SHP77 (cell line): ENCODE measurements at regions not wholly inside any gene's neighbourhood (a gene's known extent, or its start where the extent isn't known, plus 50 kb on each side); places are given as distances from the start of the nearest gene placed in this dataset.
"Not testable (repeated sequence)": the region's sequence is repeated elsewhere in the genome, so short reads cannot be mapped to it uniquely, and the experiment has no call there.

ENCODE experiments used
- DNase-seq, 2 experiments: peaks; one replicate each; lab custom pipeline; 2025; lab: John Stamatoyannopoulos, UW

DNA sequence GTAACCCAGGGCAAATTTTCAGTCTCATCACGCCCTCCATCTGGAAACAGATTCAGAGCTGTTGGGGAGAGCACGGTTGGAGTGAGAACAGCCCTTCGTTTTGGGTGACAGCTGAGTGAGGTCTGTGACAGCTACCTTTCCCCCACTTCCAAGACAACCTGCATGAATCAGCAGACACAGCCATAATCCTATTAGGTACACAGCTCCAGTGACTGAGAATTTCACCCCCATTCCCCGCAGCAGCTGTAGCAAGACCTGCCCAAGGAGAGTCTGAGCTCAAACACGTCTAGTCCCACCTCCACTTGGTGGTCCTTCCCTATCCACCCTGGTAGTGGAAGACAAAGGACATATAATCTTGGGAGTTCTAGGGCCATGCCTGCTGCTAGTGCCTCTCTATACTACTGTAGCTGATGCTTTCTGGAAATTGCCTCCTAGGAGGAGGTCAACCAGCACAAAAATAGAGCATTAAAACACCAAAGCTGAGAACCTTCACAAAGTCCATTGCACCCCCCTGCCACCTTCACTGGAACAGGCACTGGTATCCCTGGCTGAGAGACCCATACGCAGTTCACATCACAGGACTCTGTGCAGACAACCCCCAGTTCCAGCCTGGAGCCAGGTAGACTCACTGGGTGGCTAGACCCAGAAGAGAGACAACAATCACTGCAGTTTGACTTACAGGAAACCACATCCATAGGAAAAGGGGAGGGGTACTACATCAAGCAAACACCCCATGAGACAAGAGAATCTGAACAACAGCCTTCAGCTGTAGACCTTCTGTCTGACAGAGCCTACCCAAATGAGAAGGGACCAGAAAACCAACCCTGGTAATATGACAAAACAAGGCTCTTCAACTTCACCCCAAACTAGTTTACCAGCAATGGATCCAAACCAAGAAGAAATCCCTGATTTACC lies 448.6 kb upstream of the CBLB start:
- no peak for DNase-seq

DNA sequence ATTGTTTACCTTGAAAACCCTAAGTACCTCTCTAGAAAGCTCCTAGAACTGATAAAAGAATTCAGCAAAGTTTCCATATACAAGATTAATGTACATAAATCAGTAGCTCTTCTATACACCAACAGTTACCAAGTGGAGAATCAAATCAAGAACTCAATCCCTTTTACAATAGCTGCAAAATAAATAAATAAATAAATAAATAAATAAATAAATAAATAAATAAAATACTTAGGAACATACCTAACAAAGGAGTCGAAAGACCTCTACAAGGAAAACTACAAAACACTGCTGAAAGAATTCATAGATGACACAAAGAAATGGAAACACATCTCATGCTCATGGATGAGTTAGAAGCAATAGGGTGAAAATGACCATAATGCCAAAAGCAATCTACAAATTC lies 452.6 kb upstream of the CBLB start:
- DNase-seq, result not testable (repeated sequence)

DNA sequence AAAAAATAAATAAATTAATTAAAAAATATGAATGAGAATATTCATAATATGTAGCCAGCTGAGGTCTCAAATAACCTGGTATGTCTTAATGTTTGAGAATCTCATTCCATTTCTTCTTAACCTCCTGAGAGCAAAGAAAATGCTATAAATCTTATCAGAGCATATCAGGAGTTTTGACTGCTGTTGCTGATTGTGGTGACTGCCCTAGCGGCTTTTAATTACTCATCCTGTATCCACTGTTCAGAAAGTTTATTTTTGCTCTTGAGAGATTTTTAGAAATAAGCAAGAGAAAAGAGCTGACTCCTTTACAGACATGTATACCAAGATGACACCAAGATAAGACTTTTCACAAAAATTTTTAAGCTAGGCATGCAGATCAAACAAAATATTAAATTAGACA lies 454.8 kb upstream of the CBLB start:
- DNase-seq, result no peak

DNA sequence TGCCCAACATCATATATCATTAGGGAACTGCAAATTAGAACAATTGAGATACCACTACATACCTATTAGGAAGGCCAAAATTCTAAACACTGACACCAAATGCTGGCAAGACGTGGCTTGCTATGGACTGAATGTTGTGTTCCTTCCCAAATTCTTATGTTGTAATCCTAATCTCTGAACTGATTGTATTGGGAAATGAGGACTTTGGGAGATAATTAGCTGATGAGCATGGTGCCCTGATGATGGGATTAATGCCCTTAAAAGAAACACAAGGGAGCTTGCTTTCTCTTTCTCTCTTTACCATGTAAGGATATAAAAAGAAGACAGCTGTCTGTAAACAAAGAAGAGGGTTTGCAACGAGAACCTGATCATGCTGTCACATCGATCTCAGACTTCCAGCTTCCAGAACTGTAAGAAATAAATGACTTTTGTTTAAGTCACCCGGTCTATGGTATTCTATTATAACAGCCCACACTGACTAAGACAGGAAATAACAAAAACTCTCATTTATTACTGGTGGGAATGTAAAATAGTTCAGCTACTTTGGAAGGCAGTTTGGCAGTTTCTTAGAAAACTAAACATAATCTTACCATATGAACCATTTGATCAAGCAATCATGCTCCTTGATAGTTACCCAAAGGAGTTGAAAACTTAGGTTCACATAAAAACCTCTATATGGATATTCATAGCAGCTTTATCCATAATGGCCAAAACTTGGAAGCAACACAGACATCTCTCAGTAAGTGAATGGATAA lies 458.3 kb upstream of the CBLB start:
- no peak for DNase-seq

DNA sequence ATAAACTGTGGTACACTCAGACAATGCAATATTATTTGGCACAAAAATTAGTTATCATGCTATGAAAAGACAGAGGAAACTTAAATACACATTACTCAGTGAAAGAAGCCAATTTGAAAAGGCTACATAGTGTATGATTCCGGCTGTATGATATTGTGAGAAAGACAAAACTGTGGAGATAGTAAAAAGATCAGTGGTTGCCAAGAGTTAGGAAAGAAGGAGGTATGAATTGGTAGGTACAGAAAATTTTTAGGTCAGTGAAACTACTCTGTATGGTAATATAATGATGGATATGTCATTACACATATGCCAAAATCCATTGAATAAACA lies 458.8 kb upstream of the CBLB start:
- no peak for DNase-seq

DNA sequence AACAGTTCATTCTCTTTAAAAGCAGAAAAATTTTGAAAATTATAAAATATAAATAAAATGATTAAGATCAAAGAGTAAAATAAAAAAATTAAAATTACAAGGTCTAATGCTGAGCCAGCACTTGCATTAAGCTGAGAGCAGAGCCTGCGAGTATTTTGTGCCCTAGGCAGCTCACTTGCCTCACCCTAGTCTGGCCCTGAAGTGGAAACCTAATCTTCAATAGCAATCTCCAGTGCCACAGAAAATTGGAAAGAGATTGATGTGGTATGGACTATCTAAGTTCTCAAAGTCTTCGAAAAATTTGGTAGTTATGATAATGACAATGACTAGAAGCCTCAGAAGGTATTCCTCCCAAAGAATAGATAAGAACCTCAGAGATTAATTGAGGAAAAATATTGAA lies 459.4 kb upstream of the CBLB start:
- no peak for DNase-seq

DNA sequence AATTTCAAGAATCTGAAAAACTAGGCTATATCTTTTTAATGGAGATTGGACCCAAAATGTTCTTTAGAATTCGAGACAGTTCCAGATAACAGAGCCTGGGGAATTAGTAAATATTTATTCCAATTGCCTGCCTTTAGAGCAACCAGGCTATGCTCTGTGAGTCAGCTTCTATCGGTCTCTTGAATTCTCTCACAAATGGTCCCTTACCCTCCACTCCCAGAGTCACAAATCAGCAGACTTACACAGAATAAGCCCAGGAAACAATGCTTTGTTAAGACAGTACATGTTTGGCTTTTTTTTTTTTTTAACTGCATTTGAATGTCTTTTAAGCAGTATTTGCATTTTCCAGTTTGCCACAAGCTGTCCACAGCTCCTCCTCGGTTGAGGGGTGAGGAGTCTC lies 460.7 kb upstream of the CBLB start:
- DNase-seq, result no peak

DNA sequence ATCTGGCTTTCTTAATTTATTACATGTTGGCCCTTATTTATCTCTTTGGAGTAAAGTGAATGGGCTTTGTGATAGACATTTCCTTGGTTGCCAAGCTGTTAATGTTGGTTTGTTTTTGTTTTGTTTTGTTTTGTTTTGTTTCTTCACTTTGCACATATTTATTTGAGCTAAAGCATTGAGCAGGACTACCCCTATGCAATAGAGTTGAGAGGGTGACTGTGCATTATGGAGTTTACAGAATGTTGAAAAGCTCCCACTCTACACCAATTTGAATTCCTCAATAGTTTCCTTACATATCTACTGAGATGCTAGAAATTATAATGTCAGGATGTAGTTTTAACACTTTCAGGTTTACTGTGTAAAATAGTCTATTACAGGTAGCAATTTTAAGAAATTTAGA lies 462.8 kb upstream of the CBLB start:
- no peak for DNase-seq

DNA sequence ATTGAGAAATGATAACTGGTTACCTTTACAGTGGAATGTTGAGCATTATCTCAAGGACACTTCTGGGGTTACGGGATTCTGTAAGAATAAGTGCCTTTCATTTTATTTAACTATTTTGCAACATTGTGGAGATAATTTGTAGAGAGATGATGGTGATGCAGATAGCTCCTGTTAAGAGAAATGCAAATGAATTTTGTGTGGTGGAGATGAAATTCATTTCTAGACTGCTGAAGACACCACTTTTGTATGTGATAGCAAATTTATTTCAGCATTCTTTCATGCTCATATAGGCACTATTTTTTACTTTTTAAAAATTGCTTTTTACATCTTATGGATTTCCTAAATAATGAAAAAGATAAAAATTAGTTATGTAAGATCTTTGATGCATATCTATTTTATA lies 463.3 kb upstream of the CBLB start:
- DNase-seq, result no peak

DNA sequence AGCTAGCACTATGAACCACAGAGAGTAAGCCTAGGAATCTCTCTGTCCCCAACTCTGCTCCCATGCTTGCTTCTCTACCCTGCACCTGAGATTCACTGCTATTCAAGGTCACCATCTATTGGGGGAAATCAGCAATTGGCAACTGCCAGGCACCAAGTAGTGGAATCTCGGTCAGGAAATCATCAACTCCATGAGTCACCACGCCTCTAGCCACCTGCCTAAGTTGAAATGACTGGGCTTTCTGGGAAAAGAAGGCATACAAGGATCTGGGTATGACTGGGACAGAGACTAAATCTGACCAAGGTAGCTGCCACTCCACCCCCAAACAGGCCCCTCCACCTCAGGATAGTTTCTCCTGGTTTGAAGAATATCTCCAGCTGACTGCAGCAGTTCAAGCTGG lies 464.1 kb upstream of the CBLB start:
- no peak for DNase-seq

DNA sequence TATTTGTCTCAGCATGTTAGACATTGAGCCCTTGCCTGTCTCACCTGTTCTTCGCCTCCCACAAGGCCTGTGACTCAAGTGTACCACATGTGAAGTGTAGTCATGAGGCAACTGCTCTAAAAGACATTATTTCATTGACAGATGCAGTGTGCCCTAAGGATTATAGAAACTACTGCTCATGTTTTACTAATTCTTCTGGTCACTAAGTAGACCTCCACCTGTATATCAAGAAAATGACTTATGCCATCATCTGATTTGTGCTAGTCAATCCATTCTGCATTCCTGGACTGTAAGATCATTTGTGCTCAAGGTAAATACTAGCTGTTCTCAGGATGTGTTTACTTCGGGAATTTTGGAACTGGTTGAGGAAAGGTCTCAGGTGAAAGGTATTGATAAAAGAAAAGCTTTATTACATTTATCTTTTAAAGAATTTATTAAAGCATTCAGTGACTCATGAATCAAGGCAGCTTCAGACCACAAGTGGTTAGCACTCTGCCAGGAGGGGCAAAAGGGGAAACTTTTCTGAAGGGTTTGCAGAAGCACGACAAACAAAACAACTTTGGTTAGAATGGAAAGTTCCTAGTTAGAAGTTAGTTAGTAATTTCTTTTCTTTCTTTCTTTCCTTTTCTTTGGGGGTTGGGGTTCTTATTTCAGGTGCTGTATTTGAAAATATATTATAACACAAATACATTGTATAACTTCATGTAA lies 465.3 kb upstream of the CBLB start:
- no peak for DNase-seq

DNA sequence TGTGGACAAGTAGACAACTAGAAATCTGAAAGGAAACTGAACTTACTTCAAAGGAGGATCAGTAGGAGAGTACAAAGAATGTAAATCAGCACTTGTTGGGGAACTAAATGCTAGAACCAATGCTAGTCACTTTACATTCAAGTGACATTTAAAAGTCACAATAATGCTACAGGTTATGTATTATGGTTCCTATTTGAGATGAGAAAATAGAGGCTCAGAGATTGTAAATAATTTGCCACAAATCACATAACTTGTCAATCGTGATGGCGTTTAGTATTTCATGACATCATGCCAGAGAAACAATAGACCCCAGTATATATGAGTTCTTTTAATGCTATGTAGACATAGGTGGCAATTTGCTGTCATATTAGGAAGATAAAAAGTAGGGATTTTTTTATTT lies 467.8 kb upstream of the CBLB start:
- no peak for DNase-seq

DNA sequence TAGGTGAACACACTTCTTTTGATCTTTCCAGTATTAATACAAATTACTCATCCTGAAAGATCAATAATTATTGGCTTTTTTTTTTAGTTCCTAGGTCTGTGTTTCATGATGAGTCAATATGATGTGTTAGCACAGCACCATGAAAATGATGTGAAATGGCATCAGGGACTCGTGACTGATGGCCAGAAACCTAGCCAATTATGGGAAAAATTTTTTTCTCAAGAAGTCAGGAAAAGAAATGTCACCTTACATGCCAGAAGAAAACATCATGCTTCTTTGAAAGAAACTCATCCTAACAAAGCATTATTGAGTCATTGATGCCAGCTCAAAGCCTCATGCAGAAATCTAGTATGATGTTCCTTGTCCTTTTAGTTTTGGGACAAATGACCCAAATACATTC lies 468.3 kb upstream of the CBLB start:
- DNase-seq, result no peak

DNA sequence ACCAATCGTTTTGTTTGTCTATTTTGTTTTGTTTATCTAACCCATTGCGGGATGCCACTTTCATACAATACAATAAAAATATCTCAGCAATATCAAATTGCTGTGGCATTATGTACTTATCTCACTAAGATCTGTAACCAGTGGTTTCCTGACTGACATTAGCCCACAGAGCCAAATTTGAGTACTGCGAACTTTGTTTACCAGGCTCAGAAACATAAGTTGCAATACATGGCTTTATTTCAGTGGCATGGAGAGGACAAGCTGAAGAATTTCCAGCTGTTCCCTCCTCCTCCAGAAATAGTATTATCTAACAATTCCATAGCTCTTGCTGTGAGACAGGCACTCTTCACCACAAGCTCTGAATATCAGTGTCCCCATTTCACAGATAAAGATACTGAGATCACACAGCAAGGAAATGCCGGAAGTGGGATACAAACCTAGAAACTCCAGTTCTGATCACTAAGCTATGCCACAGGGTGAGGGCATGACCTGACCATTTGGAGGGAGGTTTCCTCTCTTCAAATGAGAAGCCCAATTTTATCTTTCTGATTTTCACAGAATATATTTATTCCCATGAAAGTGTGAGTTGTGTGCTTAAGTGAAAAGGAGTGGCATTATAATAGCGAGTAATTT lies 469.9 kb upstream of the CBLB start:
- no peak for DNase-seq

DNA sequence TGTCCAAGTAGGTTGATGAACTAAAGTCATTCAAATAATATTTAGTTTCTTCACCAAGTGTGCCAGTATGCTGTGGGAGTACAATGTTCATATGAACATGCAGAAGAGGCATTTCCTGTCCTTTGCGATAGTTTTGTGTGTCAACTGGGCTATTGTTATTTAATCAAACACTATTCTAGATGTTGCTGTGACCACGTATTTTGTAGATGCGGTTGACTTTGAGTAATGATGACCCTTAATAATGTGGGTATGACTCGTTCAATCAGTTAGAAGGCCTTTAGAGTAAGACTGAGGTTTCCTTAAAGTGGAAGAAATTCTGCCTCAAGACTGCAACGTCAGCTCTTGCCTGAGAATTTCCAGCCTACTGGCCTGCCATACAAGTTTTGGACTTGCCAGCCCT lies 470.7 kb upstream of the CBLB start:
- DNase-seq, result no peak

DNA sequence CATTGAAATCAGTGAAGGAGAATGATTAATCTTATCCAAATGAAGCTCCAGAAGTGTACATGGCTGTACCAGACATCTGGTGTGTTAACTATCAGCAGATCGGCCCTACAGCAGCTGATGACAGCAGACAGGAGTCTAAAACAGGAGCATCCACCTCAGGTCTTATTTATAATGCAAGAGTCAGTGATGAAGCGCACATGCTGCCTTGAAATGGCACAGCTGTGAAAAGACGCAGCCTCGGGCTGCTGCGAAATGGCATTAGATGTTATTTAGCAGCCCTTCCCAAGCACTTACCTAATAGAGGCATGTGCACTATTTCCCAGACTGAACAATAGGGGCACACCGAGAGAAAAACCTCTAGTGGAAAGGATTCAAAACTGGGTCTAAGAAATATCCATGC lies 472.3 kb upstream of the CBLB start:
- DNase-seq, result peak; percentile 27 to 31

DNA sequence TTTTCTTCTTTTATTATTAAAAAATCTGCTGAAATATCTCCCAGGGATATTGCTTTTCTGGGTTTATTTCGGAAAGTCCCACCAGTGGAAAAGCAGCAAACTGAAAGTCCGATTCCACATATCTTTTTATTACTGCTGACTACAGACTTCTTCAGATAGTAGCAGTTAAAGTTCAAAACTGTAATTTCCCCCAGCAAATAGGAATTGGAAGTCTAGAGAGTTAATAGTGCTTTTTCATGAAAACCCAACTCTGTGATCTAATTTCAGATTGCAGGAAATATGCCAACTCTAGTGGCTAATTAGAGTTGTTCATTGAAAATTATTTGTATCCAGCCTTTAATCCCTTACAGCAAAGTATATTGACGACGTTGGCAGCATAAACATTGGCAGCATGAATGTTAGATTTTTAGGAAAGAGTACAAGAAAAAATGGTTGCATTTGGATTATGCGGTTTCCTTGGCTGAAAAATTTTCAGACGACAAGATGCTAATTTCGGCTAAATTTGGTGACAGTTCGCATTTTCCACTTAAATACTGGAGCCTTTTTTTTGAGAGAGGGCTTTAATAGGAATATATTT lies 472.9 kb upstream of the CBLB start:
- no peak for DNase-seq

DNA sequence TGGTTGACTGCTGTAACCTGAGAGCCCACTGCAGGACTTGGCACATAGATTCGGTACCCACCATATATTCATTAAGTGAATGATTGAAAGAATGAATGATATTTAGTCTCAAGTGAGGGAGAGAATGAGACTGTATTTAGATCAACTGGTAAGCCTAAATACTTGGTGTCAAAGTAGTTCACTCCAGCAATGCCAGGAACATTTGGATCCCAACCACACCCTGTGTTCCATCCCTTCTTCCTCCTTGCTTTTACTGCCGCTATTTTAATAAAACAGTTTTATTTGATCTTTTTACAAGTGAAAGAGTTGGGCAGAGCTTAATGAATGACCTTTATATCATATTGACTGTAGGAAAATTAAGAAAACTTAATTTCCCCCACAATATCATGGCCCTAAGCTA lies 473.6 kb upstream of the CBLB start:
- no peak for DNase-seq

DNA sequence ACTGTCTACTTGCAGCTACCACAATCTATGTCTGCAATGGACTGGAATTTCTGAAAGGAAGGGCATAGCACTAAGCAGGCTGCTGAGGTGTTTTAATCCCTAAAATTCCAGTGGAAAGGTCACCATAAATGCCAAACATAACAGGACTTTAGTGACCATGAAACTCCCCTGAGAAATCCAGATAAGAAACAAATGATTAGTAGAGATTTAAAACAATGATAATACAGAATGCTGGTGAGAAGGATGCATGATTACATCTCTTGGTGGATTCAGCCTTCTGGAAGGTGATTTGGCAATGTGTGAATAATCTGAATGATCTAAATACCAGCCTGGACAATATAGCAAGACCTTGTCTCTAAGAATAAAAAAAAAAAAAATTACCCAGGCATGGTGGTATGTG lies 475.0 kb upstream of the CBLB start:
- DNase-seq, result no peak

DNA sequence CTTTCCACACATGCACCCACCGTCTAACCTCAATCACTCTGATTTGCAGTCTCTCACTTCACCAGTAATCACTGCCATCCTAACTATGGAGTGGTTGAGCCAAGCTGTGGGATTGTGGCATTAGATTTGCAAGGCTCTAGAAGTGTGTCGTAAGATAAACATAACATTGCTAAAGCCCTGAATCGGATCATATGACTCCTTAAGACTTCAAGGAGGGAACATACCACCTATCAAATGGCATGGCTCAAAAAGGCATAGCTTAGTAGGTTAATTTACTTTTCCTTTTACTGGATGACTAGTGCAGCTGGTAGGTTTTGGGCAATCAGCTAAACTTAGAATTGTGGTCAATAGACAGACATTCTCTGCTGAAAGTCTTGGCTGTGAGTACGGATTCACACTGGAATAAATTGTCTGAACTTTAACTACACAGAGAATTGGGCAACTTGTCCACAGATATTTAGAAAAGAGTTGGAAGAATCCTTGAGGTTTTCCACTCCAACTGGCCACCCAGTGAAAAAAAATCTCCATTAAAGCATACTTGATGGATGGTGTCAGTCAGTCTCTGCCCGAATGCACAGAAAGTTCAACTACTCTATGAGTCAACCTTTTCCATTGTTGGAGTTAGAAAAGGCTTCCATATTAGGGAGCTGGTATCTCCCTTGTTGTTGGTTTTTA lies 476.7 kb upstream of the CBLB start:
- no peak for DNase-seq

DNA sequence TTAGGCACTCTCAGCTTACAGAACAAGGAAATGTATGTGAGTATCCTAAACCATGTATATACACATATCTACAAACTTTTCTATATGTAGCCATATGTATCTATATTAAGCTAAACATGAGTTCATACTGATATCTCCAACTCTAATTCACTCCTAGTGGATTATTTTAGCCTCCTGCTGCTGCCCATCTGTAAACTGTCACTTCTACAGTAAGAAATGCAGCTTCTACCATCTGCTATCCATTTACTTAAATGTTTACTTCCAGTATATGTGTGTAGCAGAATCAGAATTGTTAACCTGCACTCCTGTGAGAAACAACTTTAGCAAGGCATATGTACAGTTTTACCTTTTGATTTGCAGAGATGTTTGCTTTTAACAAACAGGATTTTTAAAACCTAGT lies 478.5 kb upstream of the CBLB start:
- no peak for DNase-seq
